ENCODE measurements at regions not wholly inside any gene's neighbourhood (a gene's known extent, or its start where the extent isn't known, plus 50 kb on each side); places are given as distances from the start of the nearest gene placed in this dataset.

DNA sequence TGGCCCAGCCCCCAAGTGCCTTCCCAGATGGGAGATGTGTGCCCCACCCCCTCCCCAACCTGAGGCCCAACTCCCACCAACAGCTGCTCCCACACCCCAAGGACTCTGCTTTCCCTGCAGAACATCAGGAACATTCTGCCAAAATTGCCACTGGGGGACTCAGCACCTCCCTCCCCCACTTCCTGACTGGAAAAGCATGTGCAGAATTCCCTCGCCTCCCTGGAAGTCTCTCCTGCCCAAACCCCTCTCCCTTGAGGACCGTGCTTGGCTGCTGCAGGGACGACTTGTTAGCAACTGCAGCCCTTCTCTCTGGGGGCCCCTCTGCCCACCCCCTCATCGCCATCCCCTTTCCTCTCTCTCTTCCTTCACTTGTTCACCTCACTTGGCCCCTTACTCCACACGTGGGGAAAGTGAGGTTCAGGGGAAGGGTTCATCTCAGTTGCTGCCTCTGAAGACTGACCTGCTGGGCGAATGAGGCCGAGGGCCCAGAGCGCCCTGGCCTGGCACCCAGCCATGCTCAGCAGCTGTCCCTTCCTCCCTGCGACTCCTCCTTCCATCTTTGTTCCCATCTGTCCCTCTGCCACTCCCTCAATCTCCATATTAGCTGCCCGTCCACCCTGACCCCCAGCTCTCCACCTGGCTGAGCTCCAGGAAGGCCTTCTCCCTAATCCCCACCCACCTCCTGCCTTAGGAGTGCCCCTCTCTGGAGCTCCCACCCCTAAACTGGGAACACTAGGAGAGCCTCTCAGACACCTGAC, 105.1 kb downstream of the CHST1 start:
- H3K9me3 ChIP-seq (ENCODE audit: control insufficient read depth in 2 of 2, low read length in 2 of 2) = peaks cover 0 to 2% of the 10 kb centered on the region in 2 donors
- no peak overlapping the region for H3K9ac ChIP-seq (ENCODE audit: low read depth in 1 of 2, low read length in 2 of 2)
- H3K36me3 ChIP-seq (ENCODE audit: control insufficient read depth in 2 of 2, insufficient read depth in 2 of 2, low read length in 2 of 2) = no peaks in the 10 kb centered on the region
- H3K4me3 ChIP-seq (ENCODE audit: low read length in 2 of 2) = no peak overlapping the region
- H3K4me1 ChIP-seq (ENCODE audit: control insufficient read depth in 2 of 2, insufficient read depth in 2 of 2, low read length in 2 of 2) = no peaks in the 10 kb centered on the region
- H3K27ac ChIP-seq (ENCODE audit: low read depth in 2 of 2, low read length in 2 of 2) = no peak overlapping the region
- no peaks in the 10 kb centered on the region for H3K27me3 ChIP-seq (ENCODE audit: control insufficient read depth in 2 of 2, insufficient read depth in 2 of 2, low read length in 2 of 2)

DNA sequence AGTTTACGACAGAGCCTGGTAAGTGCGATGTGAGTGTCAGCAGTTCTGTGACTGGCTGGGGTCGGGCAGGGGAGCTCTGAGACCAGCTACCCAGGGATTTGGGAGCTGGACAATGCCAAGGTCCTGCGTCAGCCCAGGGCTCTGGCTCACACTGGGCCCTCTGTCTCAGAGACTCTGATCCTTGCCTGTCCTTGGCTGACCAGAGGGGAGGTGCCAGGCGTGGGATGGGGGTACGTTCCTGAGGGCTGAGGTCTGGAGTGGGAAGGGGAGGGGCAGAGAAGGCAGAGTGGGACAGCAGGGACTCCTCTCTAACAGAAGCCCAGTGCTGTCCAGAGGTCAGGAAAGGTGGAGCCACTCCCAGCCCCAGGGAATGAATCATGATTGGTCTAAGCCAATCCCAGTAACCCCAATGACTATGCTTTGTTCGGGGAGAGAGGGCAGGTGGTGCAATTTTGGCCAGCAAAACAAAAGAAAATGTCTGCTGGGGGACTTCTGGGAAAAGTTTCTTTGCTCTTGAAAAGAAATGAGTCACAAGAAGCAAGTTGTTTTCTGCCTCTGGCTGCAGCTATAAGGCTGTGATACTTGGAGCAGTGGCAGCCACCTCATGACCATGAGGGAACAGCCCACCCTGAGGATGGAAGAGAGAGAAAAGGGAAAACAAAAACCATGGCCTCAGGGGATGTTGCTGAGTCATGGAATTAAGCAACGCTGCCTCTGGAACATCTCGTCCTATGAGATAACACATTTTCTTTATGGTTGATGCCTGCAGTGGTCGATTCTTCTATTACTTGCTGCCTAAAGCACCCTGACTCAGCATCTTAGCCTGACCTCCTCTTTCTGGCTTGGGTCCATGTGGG, 108.3 kb downstream of the CHST1 start:
- H3K4me3 ChIP-seq (ENCODE audit: low read length in 2 of 2) = no peak overlapping the region
- H3K4me1 ChIP-seq (ENCODE audit: control insufficient read depth in 2 of 2, insufficient read depth in 2 of 2, low read length in 2 of 2) = no peaks in the 10 kb centered on the region
- H3K9ac ChIP-seq (ENCODE audit: low read depth in 1 of 2, low read length in 2 of 2) = no peak overlapping the region
- H3K36me3 ChIP-seq (ENCODE audit: control insufficient read depth in 2 of 2, insufficient read depth in 2 of 2, low read length in 2 of 2) = no peaks in the 10 kb centered on the region
- H3K27ac ChIP-seq (ENCODE audit: low read depth in 2 of 2, low read length in 2 of 2) = no peak overlapping the region
- H3K27me3 ChIP-seq (ENCODE audit: control insufficient read depth in 2 of 2, insufficient read depth in 2 of 2, low read length in 2 of 2) = no peaks in the 10 kb centered on the region
- H3K9me3 ChIP-seq (ENCODE audit: control insufficient read depth in 2 of 2, low read length in 2 of 2) = peaks cover 0 to 2% of the 10 kb centered on the region in 2 donors

DNA sequence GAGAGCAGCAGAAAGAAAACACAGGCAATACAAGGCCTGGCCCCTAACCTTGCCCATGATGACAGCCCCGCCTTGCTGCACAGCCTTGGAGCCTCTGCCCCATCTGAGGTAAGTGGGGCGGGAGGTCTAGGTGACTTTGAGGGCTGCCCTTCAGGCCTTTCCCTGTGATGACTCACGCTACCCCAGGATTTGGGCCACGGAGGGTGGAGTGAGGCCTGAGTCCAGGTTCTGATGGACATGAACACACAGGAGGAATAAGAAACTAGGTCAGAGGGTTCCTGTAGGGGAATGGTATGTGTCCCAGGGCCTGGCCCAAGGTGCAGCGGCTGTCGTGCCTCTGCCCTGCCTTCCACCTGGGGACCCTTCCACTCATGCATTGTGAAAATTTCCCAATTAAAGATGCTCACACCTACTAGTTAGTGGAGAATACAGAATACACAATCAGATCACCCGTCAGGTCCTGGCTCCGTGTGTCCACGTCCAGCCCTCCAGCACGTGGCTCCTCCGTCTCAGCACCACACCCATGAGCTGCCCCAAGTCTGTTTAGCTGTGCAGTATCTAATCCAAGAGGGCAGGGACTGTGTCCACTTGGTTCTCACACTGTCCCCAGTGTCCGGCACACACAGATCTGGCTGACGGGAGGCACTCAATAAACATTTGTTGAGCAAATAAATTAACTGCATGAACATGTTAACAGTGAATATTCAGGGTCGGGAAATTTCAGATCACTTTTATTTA, 111.0 kb downstream of the CHST1 start:
- H3K36me3 ChIP-seq (ENCODE audit: control insufficient read depth in 2 of 2, insufficient read depth in 2 of 2, low read length in 2 of 2) = no peaks in the 10 kb centered on the region
- H3K27ac ChIP-seq (ENCODE audit: low read depth in 2 of 2, low read length in 2 of 2) = no peak overlapping the region
- no peak overlapping the region for H3K4me3 ChIP-seq (ENCODE audit: low read length in 2 of 2)
- H3K9me3 ChIP-seq (ENCODE audit: control insufficient read depth in 2 of 2, low read length in 2 of 2) = peaks cover 0 to 2% of the 10 kb centered on the region in 2 donors
- no peaks in the 10 kb centered on the region for H3K27me3 ChIP-seq (ENCODE audit: control insufficient read depth in 2 of 2, insufficient read depth in 2 of 2, low read length in 2 of 2)
- H3K4me1 ChIP-seq (ENCODE audit: control insufficient read depth in 2 of 2, insufficient read depth in 2 of 2, low read length in 2 of 2) = no peaks in the 10 kb centered on the region
- H3K9ac ChIP-seq (ENCODE audit: low read depth in 1 of 2, low read length in 2 of 2) = no peak overlapping the region

DNA sequence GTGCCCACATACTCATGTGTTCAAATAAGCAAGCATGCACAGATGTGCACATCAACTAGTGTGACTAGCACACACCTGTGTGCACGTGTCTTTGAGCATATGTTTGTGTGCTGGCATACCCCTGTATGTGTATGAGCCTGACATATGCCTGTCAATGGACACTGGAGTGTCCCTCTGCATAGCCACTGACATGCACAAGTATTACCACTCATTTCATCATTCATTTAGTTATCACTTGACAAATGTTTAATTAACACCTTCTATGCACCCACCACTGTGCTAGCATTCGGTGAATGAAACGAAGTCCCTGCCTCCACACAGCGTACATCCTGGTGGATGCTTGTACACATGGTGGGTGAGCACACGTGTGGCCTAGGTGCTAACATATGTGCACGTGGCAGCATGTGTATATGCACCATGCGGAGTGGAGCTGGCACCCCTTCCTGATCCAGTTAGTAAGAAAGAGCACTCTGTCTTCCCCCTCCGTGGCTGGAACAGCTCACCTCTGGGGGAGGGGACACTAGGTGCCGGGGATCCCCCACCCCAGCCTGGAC, 112.0 kb downstream of the CHST1 start:
- Histone ChIP-seq H3K9ac (ENCODE audit: low read depth in 1 of 2, low read length in 2 of 2) (no peak overlapping the region), H3K27me3 (ENCODE audit: control insufficient read depth in 2 of 2, insufficient read depth in 2 of 2, low read length in 2 of 2) (no peaks in the 10 kb centered on the region), H3K4me1 (ENCODE audit: control insufficient read depth in 2 of 2, insufficient read depth in 2 of 2, low read length in 2 of 2) (no peaks in the 10 kb centered on the region), H3K4me3 (ENCODE audit: low read length in 2 of 2) (no peak overlapping the region), H3K9me3 (ENCODE audit: control insufficient read depth in 2 of 2, low read length in 2 of 2) (peaks cover 0 to 2% of the 10 kb centered on the region in 2 donors), H3K36me3 (ENCODE audit: control insufficient read depth in 2 of 2, insufficient read depth in 2 of 2, low read length in 2 of 2) (no peaks in the 10 kb centered on the region), H3K27ac (ENCODE audit: low read depth in 2 of 2, low read length in 2 of 2) (no peak overlapping the region)

DNA sequence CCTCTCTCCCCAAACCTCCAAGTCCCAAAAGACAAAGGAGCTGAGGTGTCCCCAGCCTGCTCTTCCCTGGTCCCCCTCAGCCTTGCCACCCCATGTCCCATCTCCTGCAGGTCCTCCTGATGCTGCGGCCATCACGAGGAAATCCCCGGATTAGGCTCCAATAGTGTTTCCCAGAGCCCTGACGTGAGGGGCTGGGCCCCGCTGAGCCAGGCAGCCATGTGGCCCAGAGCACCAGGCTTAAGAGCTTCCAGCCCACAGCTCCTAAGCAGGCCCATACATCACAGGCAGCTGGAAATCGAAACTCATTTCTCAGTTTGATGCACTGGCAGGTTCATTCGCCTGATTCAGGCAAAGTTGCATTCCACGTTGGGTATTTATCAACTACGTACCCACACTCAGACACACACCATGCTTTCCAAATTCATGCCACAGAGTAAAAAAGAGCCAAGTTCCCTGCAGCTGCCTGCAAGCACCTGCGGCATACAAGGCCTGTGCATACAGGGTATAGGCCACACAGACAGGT, 114.2 kb downstream of the CHST1 start:
- Histone ChIP-seq H3K27me3 (ENCODE audit: control insufficient read depth in 2 of 2, insufficient read depth in 2 of 2, low read length in 2 of 2) (no peaks in the 10 kb centered on the region), H3K36me3 (ENCODE audit: control insufficient read depth in 2 of 2, insufficient read depth in 2 of 2, low read length in 2 of 2) (no peaks in the 10 kb centered on the region), H3K9ac (ENCODE audit: low read depth in 1 of 2, low read length in 2 of 2) (no peak overlapping the region), H3K9me3 (ENCODE audit: control insufficient read depth in 2 of 2, low read length in 2 of 2) (no peaks in the 10 kb centered on the region), H3K4me1 (ENCODE audit: control insufficient read depth in 2 of 2, insufficient read depth in 2 of 2, low read length in 2 of 2) (no peaks in the 10 kb centered on the region), H3K27ac (ENCODE audit: low read depth in 2 of 2, low read length in 2 of 2) (no peak overlapping the region), H3K4me3 (ENCODE audit: low read length in 2 of 2) (no peak overlapping the region)

DNA sequence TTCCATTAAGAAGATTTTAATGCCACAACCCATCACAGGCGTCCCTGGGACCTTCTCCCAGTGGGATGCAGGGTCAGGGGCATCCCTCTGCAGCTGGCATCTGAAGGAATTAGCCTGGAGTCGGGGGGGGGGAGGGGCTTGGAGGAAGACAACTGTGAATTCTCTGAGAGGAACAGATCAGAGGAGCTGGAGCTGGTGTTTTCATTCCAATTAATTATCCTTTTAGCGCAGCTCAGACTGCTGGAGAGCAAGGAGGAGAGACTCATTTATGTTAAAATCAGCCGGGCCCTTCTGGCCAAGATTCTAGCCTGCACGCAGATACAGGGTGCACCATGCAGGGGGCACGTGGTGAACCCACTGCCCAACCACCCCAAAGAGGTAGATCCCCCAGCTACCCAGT, 116.2 kb downstream of the CHST1 start:
- Histone ChIP-seq H3K27ac (ENCODE audit: low read depth in 2 of 2, low read length in 2 of 2) (no peak overlapping the region), H3K9me3 (ENCODE audit: control insufficient read depth in 2 of 2, low read length in 2 of 2) (no peaks in the 10 kb centered on the region), H3K9ac (ENCODE audit: low read depth in 1 of 2, low read length in 2 of 2) (no peak overlapping the region), H3K36me3 (ENCODE audit: control insufficient read depth in 2 of 2, insufficient read depth in 2 of 2, low read length in 2 of 2) (no peaks in the 10 kb centered on the region), H3K4me1 (ENCODE audit: control insufficient read depth in 2 of 2, insufficient read depth in 2 of 2, low read length in 2 of 2) (no peaks in the 10 kb centered on the region), H3K27me3 (ENCODE audit: control insufficient read depth in 2 of 2, insufficient read depth in 2 of 2, low read length in 2 of 2) (no peaks in the 10 kb centered on the region), H3K4me3 (ENCODE audit: low read length in 2 of 2) (no peak overlapping the region)

DNA sequence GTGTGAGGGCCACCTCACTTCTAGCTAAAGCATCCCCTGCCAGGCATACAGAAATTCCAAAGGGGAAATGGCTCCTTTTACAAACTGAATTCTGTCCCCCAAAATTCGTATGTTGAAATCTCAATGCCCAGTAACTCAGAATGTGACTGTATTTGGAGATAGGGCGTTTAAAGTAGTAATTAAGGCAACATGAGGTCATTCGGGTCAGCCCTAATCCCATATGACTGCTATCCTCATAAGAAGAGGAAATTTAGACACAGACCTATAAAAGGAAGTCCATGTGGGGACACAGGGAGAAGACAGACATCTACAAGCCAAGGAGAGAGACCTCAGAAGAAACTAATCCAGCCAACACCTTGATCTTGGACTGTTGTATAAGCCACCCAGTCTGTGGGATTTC, 119.1 kb downstream of the CHST1 start:
- Histone ChIP-seq H3K27me3 (ENCODE audit: control insufficient read depth in 2 of 2, insufficient read depth in 2 of 2, low read length in 2 of 2) (peaks cover 0 to 3% of the 10 kb centered on the region in 2 donors), H3K4me3 (ENCODE audit: low read length in 2 of 2) (no peak overlapping the region), H3K9ac (ENCODE audit: low read depth in 1 of 2, low read length in 2 of 2) (no peak overlapping the region), H3K9me3 (ENCODE audit: control insufficient read depth in 2 of 2, low read length in 2 of 2) (no peaks in the 10 kb centered on the region), H3K36me3 (ENCODE audit: control insufficient read depth in 2 of 2, insufficient read depth in 2 of 2, low read length in 2 of 2) (no peaks in the 10 kb centered on the region), H3K27ac (ENCODE audit: low read depth in 2 of 2, low read length in 2 of 2) (no peak overlapping the region), H3K4me1 (ENCODE audit: control insufficient read depth in 2 of 2, insufficient read depth in 2 of 2, low read length in 2 of 2) (no peaks in the 10 kb centered on the region)

DNA sequence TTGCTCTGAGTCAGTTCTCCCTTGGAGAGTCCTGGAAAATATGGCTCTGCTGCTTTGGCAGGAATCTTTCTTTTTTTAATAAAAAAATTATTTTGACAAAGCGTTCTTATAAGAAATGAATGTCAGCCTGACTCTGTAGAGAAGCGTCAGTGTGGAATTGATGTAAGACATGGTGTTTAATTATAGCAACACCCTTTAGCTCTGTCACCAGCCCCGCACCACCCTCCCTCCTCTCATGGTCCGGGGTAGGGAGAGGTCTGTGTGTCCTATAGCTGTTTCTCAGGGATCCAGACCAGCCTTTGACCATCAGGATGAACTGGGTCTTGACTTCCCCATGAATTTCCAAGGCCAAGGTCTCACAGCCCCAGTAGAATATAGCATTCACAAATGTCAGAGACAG, 120.6 kb downstream of the CHST1 start:
- no peak overlapping the region for H3K9ac ChIP-seq (ENCODE audit: low read depth in 1 of 2, low read length in 2 of 2)

DNA sequence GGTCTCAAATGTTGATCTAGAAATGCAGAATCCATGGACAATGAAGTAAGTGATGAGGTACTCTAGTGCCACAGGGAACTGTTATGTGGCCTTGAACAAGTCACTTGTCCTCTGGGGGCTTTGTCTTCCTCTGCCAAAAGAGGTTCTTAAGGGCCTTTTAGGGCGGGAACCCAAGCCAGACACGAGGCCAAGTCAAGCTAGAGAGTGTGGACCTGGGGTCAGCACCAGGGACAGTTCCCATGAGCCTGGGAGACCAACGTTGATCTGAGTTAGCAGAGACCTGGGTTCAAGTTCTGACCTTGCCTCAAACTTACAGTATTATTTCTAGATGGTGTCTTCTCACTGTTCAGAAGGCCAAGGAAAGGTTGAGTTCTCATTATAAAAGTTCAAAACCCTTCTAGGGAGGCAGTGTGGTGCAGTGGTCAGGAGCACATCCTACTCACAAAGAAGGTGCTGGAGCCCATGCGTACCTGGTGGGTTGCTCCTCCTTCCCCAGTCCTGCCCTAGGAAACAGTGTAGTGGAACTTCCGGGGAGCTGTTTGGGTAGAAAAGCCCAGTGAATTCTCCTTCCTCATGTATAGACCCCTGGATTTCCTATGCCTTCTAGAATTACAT, 121.5 kb downstream of the CHST1 start:
- H3K4me3 ChIP-seq (ENCODE audit: low read length in 2 of 2) = no peak overlapping the region
- no peak overlapping the region for H3K27ac ChIP-seq (ENCODE audit: low read depth in 2 of 2, low read length in 2 of 2)
- no peak overlapping the region for H3K9ac ChIP-seq (ENCODE audit: low read depth in 1 of 2, low read length in 2 of 2)
- H3K27me3 ChIP-seq (ENCODE audit: control insufficient read depth in 2 of 2, insufficient read depth in 2 of 2, low read length in 2 of 2) = peaks cover 0 to 3% of the 10 kb centered on the region in 2 donors
- no peaks in the 10 kb centered on the region for H3K4me1 ChIP-seq (ENCODE audit: control insufficient read depth in 2 of 2, insufficient read depth in 2 of 2, low read length in 2 of 2)
- no peaks in the 10 kb centered on the region for H3K9me3 ChIP-seq (ENCODE audit: control insufficient read depth in 2 of 2, low read length in 2 of 2)
- H3K36me3 ChIP-seq (ENCODE audit: control insufficient read depth in 2 of 2, insufficient read depth in 2 of 2, low read length in 2 of 2) = no peaks in the 10 kb centered on the region

More for the DNA sequence above, 120.6 kb downstream of the CHST1 start:
- Histone ChIP-seq H3K4me1 (ENCODE audit: control insufficient read depth in 2 of 2, insufficient read depth in 2 of 2, low read length in 2 of 2) (no peaks in the 10 kb centered on the region), H3K4me3 (ENCODE audit: low read length in 2 of 2) (no peak overlapping the region), H3K27me3 (ENCODE audit: control insufficient read depth in 2 of 2, insufficient read depth in 2 of 2, low read length in 2 of 2) (peaks cover 0 to 3% of the 10 kb centered on the region in 2 donors), H3K36me3 (ENCODE audit: control insufficient read depth in 2 of 2, insufficient read depth in 2 of 2, low read length in 2 of 2) (no peaks in the 10 kb centered on the region), H3K9me3 (ENCODE audit: control insufficient read depth in 2 of 2, low read length in 2 of 2) (no peaks in the 10 kb centered on the region), H3K27ac (ENCODE audit: low read depth in 2 of 2, low read length in 2 of 2) (no peak overlapping the region)
